ENCODE measurements at regions not wholly inside any gene's neighbourhood (a gene's known extent, or its start where the extent isn't known, plus 50 kb on each side); places are given as distances from the start of the nearest gene placed in this dataset.

DNA sequence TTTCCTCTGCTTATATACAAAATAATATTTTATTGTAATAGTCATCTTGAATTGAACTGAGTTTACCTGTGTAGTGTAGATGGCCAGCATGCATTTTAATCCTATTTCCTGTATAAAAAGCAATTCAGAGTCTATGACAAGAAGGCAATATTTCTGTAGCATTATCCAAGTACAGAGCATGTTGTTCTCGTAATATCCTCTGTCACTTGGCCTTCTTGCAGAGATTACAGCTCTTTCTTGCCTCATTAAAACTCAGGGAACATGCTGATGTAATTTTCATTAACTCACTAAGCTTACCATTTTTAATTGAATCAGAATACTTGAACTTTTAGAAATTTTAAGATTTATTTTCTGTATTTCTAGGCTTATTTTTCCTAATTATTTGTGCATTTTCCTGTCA lies 203.3 kb upstream of the AGTR1 start:
- no peak overlapping the region for H4K8ac ChIP-seq (ENCODE audit: low read depth in 2 of 2, low read length in 2 of 2)
- no peak overlapping the region for H2AK5ac ChIP-seq (ENCODE audit: low read depth, low read length)
- no peaks in the 10 kb centered on the region; the same call in 1 of the 2 replicates for H3K27me3 ChIP-seq (ENCODE audit: control insufficient read depth, insufficient read depth, low read length)
- H3K18ac ChIP-seq (ENCODE audit: low read depth, low read length), result no peak overlapping the region
- H2BK5ac ChIP-seq (ENCODE audit: low read depth, low read length, poor library complexity, severe bottlenecking), result no peak overlapping the region
- no peaks in the 10 kb centered on the region for H4K20me1 ChIP-seq (ENCODE audit: insufficient read depth, low read length)
- no peaks in the 10 kb centered on the region for H3K79me1 ChIP-seq (ENCODE audit: low read depth in 1 of 2, low read length in 2 of 2)
- BruUV-seq (replicated peaks), result no TSS peak
- no peak for DNase-seq
- H3K4me1 ChIP-seq (ENCODE audit: control insufficient read depth, insufficient read depth, low read length), result no peaks in the 10 kb centered on the region
- dilution Hi-C loops (cut with HindIII; ENCODE audit: low sequenced_read_pairs, unreplicated experiment), result no loop called here
- ChIA-PET POLR2A (ENCODE audit: unreplicated experiment) (no interaction called here), CTCF (no interaction called here)
- no peak overlapping the region for H2BK20ac ChIP-seq (ENCODE audit: low read depth, low read length)
- no peak overlapping the region for H2AK9ac ChIP-seq (replicated peaks; ENCODE audit: low read depth, low read length, poor library complexity)
- no CpG with 5 or more reads among the region's 1 CpG for WGBS, 2 experiments (ENCODE audit: extremely low coverage in 2 of 2, insufficient read length in 1 of 2)
- no peak overlapping the region for H3K23ac ChIP-seq (ENCODE audit: low read depth, low read length)
- no peak overlapping the region for H3K4me3 ChIP-seq (ENCODE audit: insufficient read depth, low read depth, low read length)
- H3K9me3 ChIP-seq (ENCODE audit: control insufficient read depth, insufficient read depth, low read length), result no peaks in the 10 kb centered on the region
- H3K14ac ChIP-seq (replicated peaks; ENCODE audit: low read depth, low read length), result no peak overlapping the region
- no peak overlapping the region for H3K4ac ChIP-seq (ENCODE audit: low read depth, low read length)
- no peak overlapping the region for H2BK15ac ChIP-seq (ENCODE audit: low read depth, low read length)
- no peak overlapping the region for H3K4me2 ChIP-seq (ENCODE audit: low read depth, low read length)
- intact Hi-C loops (cut with micrococcal nuclease), result no loop called here
- no peaks in the 10 kb centered on the region for H3K36me3 ChIP-seq (ENCODE audit: control insufficient read depth, insufficient read depth, low read length)
- H4K5ac ChIP-seq (ENCODE audit: low read depth, low read length), result no peak overlapping the region
- no peak overlapping the region for H2BK120ac ChIP-seq (ENCODE audit: low read depth, low read length)
- H4K91ac ChIP-seq (ENCODE audit: insufficient read depth, low read depth, low read length), result no peak overlapping the region
- TF ChIP-seq MXI1 (IDR thresholded peaks at IDR 0.05; ENCODE audit: borderline replicate concordance, low read depth, low read length) (no peak), SMC3 (IDR thresholded peaks at IDR 0.05; ENCODE audit: low read depth, low read length) (no peak), MAFK (IDR thresholded peaks at IDR 0.05; ENCODE audit: low read depth, low read length) (no peak), RAD21 (IDR thresholded peaks at IDR 0.05; ENCODE audit: low read length) (no peak), CEBPB (IDR thresholded peaks at IDR 0.05; ENCODE audit: low read depth, low read length) (no peak), BHLHE40 (IDR thresholded peaks at IDR 0.05; ENCODE audit: low read depth, low read length) (no peak), RCOR1 (IDR thresholded peaks at IDR 0.05; ENCODE audit: insufficient replicate concordance, low read length) (no peak), MAZ (IDR thresholded peaks at IDR 0.05; ENCODE audit: borderline replicate concordance, low read depth, low read length) (no peak)
- no peak overlapping the region for H3K56ac ChIP-seq (ENCODE audit: extremely low read depth, insufficient read depth, low read length)
- no peak overlapping the region for H3K27ac ChIP-seq (ENCODE audit: insufficient read depth, low read length)
- in situ Hi-C loops (cut with MboI; ENCODE audit: low sequenced_read_pairs), result no loop called here
- H3K9ac ChIP-seq (ENCODE audit: low read depth, low read length), result no peak overlapping the region
- H2AFZ ChIP-seq (replicated peaks; ENCODE audit: low read length, poor library complexity), result no peak overlapping the region
- ATAC-seq (ENCODE audit: low read depth), result no peak
- H3K9me1 ChIP-seq (ENCODE audit: insufficient read depth, low read length), result no peaks in the 10 kb centered on the region

Measured in IMR-90 (cell line).